HG03432 (cell line): ENCODE measurements at regions not wholly inside any gene's neighbourhood (a gene's known extent, or its start where the extent isn't known, plus 50 kb on each side); places are given as distances from the start of the nearest gene placed in this dataset.

Experiments used
- ATAC-seq: cut with Tn5 transposase; IDR thresholded peaks from one replicate; pipeline ENCODE4 v1.9.1; 2021; ENCODE audit warnings: mild to moderate bottlenecking, moderate library complexity; ENCODE audit not compliant: unreplicated experiment

GRCh38 chr16:9366048-9366969 lies 274.9 kb downstream of the HAPSTR1 start:
- ATAC-seq: no peak

- ATAC-seq: no peak
These were observed 278.6 kb downstream of the HAPSTR1 start for GRCh38 chr16:9370061-9370491.

- ATAC-seq: no peak
These were observed 280.4 kb downstream of the HAPSTR1 start for GRCh38 chr16:9371713-9372448.

- ATAC-seq: no peak
These were observed 281.8 kb downstream of the HAPSTR1 start for GRCh38 chr16:9372934-9373890.

GRCh38 chr16:9374061-9374460 lies 282.6 kb downstream of the HAPSTR1 start:
- no peak for ATAC-seq

GRCh38 chr16:9378876-9379275 lies 287.4 kb downstream of the HAPSTR1 start:
- ATAC-seq: no peak

GRCh38 chr16:9380221-9380620 lies 288.8 kb downstream of the HAPSTR1 start:
- ATAC-seq: no peak

- ATAC-seq: no peak
These were observed 290.0 kb downstream of the HAPSTR1 start for GRCh38 chr16:9381399-9381798.

- ATAC-seq: no peak
These were observed 290.5 kb downstream of the HAPSTR1 start for GRCh38 chr16:9381905-9382304.

- ATAC-seq: no peak
These were observed 291.8 kb downstream of the HAPSTR1 start for GRCh38 chr16:9383281-9383680.

- no peak for ATAC-seq
These were observed 292.7 kb downstream of the HAPSTR1 start for GRCh38 chr16:9384141-9384540.

GRCh38 chr16:9389543-9390207 lies 298.2 kb downstream of the HAPSTR1 start:
- no peak for ATAC-seq

GRCh38 chr16:9392956-9393355 lies 301.5 kb downstream of the HAPSTR1 start:
- ATAC-seq: no peak

GRCh38 chr16:9393591-9393990 lies 302.1 kb downstream of the HAPSTR1 start:
- no peak for ATAC-seq

- ATAC-seq: no peak
These were observed 304.5 kb downstream of the HAPSTR1 start for GRCh38 chr16:9395958-9396359.

GRCh38 chr16:9399573-9399972 lies 308.1 kb downstream of the HAPSTR1 start:
- ATAC-seq: no peak

- ATAC-seq: no peak
These were observed 309.7 kb downstream of the HAPSTR1 start for GRCh38 chr16:9401173-9401572.

- no peak for ATAC-seq
These were observed 310.9 kb downstream of the HAPSTR1 start for GRCh38 chr16:9402293-9402860.

- no peak for ATAC-seq
These were observed 313.4 kb downstream of the HAPSTR1 start for GRCh38 chr16:9404811-9405210.
